GM21529 (cell line): ENCODE measurements at regions not wholly inside any gene's neighbourhood (a gene's known extent, or its start where the extent isn't known, plus 50 kb on each side); places are given as distances from the start of the nearest gene placed in this dataset.
"Not testable (repeated sequence)": the region's sequence is repeated elsewhere in the genome, so short reads cannot be mapped to it uniquely, and the experiment has no call there.

ENCODE experiments used
- ATAC-seq: cut with Tn5 transposase; IDR thresholded peaks from one replicate; pipeline ENCODE4 v1.9.1; 2021; ENCODE audit not compliant: unreplicated experiment

GRCh38 chr6:169985121-169986015, 233.9 kb downstream of the ERMARD start:
- no peak for ATAC-seq

- no peak for ATAC-seq
Measured at GRCh38 chr6:169984181-169985120, 233.0 kb downstream of the ERMARD start.

- ATAC-seq: no peak
Measured at GRCh38 chr6:169983651-169984050, 232.2 kb downstream of the ERMARD start.

DNA sequence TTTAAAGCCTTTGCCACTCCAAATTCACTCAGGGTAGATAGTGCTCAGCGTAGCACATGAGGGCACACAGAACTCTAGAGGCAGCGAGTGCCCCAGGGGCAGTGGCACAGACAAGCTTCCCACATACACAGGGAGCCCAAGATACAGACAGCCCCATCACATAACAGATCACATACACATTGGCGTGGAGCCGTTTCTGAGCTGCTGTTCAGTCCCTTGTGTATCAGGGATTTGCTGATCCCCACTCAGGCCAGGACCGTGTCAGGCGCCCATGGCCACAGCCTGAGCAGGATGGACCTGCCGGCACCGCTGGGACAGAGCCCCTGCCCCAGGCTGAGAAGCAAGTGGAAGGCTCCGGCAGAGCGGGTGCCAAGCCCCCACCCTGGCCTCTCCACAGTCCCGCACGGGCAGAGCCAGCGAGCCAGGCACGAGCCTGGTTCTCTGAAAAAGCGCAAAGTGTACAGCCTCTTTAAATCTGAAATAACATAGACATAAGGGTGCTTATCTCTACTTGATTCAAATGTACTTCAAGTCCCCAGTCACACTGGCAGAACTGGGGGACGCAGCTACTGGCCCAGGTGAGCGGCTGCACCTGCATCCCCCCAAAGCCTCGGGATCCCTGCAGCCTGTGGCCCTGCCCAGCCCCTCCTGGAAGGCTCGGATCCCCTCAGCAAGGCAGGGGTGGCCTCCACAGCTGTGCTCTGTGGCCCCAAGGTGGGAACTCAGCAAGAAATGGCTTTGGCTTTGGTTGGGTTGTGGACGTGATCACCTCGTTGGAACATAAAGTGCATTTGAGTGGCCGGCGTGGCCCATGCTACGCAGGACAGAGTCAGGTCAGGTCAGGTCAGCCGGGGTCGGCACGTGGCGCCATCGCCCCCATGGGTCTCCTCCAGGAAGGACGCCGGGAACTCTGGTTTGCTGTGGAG, 231.3 kb downstream of the ERMARD start:
- no peak for ATAC-seq

GRCh38 chr6:169981969-169982368, 230.5 kb downstream of the ERMARD start:
- no peak for ATAC-seq

GRCh38 chr6:169981568-169981967, 230.1 kb downstream of the ERMARD start:
- no peak for ATAC-seq

GRCh38 chr6:169980826-169981450, 229.5 kb downstream of the ERMARD start:
- ATAC-seq: no peak

DNA sequence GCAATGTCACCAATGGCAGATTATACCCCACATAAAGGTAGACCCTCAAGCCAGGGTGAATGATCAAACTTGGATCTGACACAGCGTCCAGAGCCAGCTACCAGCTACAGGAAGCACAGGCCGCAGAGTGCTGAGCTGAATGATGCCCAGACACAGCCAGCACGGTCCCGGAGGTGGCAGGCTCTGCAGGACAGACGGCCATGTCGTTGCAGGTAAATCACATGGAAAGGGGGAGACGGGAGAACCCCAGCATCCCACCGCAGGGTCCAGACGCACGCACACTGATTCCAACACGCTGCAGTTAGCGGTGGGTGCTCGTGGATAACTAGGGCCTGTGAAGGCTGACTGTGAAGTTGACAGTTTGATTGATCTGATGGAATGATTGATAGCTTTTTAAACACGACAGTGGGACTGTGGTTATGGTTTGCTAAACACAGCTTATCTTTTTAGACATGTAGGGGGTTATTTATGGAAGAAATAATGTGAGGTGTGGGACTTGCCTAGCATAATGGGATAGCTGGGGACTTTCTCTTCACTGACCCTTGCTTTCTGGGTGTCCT, 228.5 kb downstream of the ERMARD start:
- ATAC-seq: no peak

DNA sequence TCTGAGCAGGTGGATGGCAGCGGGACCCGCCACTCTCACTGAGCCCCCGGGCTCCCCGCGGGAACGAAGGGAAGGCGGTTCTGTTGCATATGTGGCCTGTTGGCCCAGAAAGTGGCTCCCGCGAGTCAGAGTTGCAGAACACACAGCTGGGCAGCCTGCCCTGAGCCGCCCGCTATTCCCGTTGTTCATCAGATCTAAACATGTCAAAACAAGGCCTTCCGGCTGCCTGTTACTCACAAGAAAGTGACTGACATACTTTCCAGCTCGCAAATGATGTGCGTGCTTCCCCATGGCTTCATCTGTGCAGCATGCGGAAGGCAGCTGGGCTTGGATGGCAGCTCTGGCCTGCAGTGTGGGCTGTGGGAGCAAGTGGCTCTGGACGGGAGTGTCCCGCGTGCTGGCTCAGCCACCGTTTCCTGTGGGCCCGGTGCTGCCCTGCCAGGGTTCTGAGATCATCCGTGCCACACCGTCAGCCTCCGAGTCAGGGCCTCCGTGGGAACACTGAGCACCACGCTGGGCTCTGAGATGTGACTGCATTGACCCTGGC, 227.3 kb downstream of the ERMARD start:
- ATAC-seq: no peak

DNA sequence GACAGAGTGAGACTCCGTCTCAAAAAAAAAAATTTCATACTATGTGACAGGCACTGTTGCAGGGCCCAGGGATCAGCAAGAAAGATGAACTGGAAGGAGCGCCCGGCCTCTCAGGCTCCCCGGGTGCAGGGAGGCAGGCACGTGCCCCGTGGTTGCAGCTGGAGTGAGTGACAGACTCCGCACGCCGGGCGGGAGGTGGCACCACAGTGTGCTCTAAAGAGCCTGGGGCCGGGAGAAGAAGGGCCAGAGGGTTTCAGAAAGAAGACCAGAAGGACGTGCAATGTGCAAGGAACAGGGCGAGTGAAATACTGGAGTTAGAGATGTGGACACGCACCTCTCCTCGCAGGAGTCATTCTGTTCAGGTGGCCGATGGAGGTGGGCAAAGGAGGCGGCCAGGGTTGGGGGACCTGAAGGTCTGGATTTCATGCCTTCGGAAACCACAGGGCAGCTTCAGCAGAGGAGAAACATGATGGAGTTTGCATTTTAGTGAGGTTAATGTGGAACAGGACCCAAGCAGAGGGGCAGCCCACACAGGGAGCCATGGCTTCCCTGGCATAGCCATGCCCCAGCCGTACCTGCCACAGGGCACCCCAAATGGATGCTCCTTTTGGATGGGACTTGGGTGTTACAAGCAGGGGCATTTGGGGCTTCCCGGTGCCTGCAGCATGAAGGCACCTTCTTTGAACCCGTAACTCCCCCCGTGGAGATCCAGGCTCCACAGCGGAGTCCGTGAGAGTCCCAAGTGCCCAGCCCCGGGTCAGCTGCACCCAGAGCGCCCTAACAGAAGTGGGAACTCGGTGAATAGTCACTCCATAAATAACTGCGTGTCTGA, 226.2 kb downstream of the ERMARD start:
- no peak for ATAC-seq

DNA sequence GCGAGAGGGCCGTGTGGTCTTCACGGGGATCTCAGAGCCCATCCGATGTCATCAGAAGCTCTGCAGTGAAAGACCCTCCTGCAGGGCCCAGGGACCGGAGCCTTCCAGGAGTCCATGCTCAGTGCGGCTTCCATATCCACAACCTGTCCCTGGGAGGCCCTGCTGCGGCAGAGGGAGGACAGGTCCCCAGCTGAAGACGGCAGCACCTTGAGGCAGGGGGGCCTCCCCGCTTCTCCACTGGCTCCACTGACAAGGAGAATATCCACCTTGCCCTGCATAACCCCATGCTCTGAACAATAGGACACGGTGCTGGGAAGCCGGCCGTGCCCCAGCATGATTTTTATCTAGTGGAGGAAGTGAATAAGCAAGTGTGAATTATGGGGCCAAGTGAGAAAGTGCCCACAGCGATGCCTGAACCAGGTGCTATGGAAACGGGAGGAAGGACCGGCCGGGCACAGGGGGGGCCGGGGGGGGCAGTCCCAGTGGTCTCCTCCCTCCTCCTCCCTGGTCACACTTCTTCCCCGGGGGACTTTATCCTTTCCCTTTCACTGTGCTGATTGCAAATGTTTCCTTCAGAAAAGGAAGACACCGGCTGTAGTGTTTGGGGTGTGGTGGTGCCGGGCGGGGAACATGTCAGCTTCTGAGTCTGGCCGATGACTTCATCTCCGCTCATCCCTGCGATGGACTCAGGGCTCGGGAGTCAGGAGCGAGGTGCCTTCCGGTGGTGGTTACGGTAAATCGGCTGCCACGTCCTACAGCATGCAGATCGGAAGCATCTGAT, 225.1 kb downstream of the ERMARD start:
- no peak for ATAC-seq

GRCh38 chr6:169975701-169976100, 224.3 kb downstream of the ERMARD start:
- ATAC-seq: no peak

GRCh38 chr6:169975286-169975685, 223.9 kb downstream of the ERMARD start:
- no peak for ATAC-seq

GRCh38 chr6:169974663-169975062, 223.2 kb downstream of the ERMARD start:
- ATAC-seq: no peak

GRCh38 chr6:169973588-169974467, 222.4 kb downstream of the ERMARD start:
- not testable (repeated sequence) for ATAC-seq

DNA sequence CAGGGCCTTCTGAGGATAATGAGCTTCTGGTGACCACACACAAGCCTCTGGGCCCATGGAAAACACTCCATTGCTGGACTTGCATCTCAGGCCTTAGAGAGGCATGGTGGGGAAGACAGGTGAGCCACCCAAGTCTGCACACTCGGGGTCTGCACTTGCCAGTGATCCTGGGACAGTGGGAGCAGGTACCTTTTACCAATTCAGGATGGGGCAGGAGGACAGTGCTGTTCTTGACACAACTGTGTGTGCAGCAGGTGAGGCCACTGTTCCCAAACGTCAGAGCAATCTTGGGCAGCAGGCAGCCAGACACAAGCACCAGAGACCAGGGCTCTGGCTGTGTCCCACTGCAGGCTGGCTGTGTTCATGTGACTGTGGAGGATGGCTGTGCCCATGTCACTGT, 221.3 kb downstream of the ERMARD start:
- no peak for ATAC-seq

DNA sequence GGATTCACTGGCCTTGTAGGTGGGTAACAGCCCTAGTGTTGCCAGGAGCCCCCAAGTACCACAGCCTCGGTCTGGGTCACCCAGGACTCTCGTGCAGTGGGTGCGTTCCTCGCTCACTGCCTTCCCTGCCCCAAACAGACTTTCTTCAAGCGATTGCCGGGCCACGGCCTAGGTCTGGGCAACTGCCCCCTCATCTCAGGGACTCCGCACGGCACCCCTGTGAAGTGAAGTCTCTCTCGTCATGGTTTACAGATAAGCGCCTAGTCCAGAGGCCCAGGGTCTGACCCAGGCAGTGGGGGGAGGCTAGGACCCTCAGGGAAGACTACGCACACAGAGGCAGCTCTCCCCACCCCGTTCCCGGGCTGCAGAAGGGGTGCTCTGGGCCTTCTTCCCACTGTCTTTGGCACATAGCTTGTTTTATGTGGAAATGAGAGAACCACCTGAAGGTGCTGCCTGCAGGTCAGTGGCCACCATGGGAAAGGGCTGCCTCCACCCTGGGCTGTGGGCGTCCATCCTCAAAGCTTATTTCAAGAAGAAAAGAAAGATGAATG, 220.8 kb downstream of the ERMARD start:
- ATAC-seq: no peak
